ENCODE measurements at regions not wholly inside any gene's neighbourhood (a gene's known extent, or its start where the extent isn't known, plus 50 kb on each side); places are given as distances from the start of the nearest gene placed in this dataset.

- no peak for TF ChIP-seq JUND (IDR thresholded peaks at IDR 0.05)
- TF ChIP-seq CTCF (IDR thresholded peaks at IDR 0.05): no peak
- no peak for TF ChIP-seq TAF1 (IDR thresholded peaks at IDR 0.05; ENCODE audit: borderline replicate concordance, low read depth, low read length)
- TF ChIP-seq TCF12 (IDR thresholded peaks at IDR 0.05): no peak
- TF ChIP-seq MXI1 (IDR thresholded peaks at IDR 0.05; ENCODE audit: low read depth, low read length): no peak
- TF ChIP-seq ZBTB33 (IDR thresholded peaks at IDR 0.05; ENCODE audit: borderline replicate concordance, low read depth): no peak
- TF ChIP-seq CHD2 (IDR thresholded peaks at IDR 0.05; ENCODE audit: low read length, partially characterized antibody): no peak
- no peak for TF ChIP-seq GABPA (IDR thresholded peaks at IDR 0.05; ENCODE audit: low read depth)
- TF ChIP-seq YY1 (IDR thresholded peaks at IDR 0.05; ENCODE audit: low read depth): no peak
- TF ChIP-seq PBX3 (IDR thresholded peaks at IDR 0.05): no peak
- POLR2A ChIA-PET: no interaction called here
These were observed 772.2 kb upstream of the CDH10 start for GRCh38 chr5:25416960-25417359.

GRCh38 chr5:25415970-25416369 is 771.2 kb upstream of the CDH10 start:
- Histone ChIP-seq H3K9me3 (no peaks in the 10 kb centered on the region), H2AFZ (ENCODE audit: low read depth) (no peak overlapping the region), H3K4me1 (ENCODE audit: control insufficient read depth in 1 of 2, insufficient read depth in 2 of 2, low read depth in 1 of 2, low read length in 1 of 2) (no peaks in the 10 kb centered on the region), H3K4me3 (ENCODE audit: low read depth in 2 of 2, low read length in 1 of 2) (no peak overlapping the region), H3K9ac (no peak overlapping the region), H3K27me3 (ENCODE audit: insufficient read depth) (no peaks in the 10 kb centered on the region), H3K9me2 (no peaks in the 10 kb centered on the region), H3K27ac (ENCODE audit: low read depth in 2 of 2, low read length in 1 of 2) (no peak overlapping the region), H3K36me3 (replicated peaks in 1 of 2; ENCODE audit: control insufficient read depth in 1 of 2, insufficient read depth in 2 of 2, low read length in 1 of 2) (no peaks in the 10 kb centered on the region), H4K20me1 (ENCODE audit: insufficient read depth) (no peaks in the 10 kb centered on the region), H3F3A (replicated peaks; ENCODE audit: insufficient read depth) (no peaks in the 10 kb centered on the region), H3K79me2 (ENCODE audit: insufficient read depth) (no peaks in the 10 kb centered on the region), H3K4me2 (no peak overlapping the region)
- DNase-seq: no peak
- ChIA-PET POLR2A (no interaction called here), CTCF (no interaction called here)
- WGBS (ENCODE audit: low lambda C conversion rate): 35% methylated on average over 8 of the region's 8 CpGs
- TF ChIP-seq MXI1 (IDR thresholded peaks at IDR 0.05; ENCODE audit: low read depth, low read length) (no peak), ZBTB33 (IDR thresholded peaks at IDR 0.05; ENCODE audit: borderline replicate concordance, low read depth) (no peak), GATA2 (CRISPR knock-in tag; IDR thresholded peaks at IDR 0.05) (no peak), EZH2phosphoT487 (IDR thresholded peaks at IDR 0.05; ENCODE audit: borderline replicate concordance, low read depth) (no peak), SIN3A (IDR thresholded peaks at IDR 0.05; ENCODE audit: borderline replicate concordance, low read depth, low read length) (no peak), GABPA (IDR thresholded peaks at IDR 0.05; ENCODE audit: low read depth) (no peak), CTCF (IDR thresholded peaks at IDR 0.05) (no peak), YY1 (IDR thresholded peaks at IDR 0.05; ENCODE audit: low read depth) (no peak), RXRA (IDR thresholded peaks at IDR 0.05; ENCODE audit: borderline replicate concordance, low read depth) (no peak), USF1 (IDR thresholded peaks at IDR 0.05; ENCODE audit: borderline replicate concordance, low read depth) (no peak), PBX3 (IDR thresholded peaks at IDR 0.05) (no peak)

More at GRCh38 chr5:25416960-25417359, 772.2 kb upstream of the CDH10 start:
- Histone ChIP-seq H3K4me1 (ENCODE audit: control insufficient read depth in 1 of 2, insufficient read depth in 2 of 2, low read depth in 1 of 2, low read length in 1 of 2) (no peaks in the 10 kb centered on the region), H3K9me2 (no peaks in the 10 kb centered on the region), H3K9ac (no peak overlapping the region), H3K4me2 (no peak overlapping the region), H2AFZ (ENCODE audit: low read depth) (no peak overlapping the region), H4K20me1 (ENCODE audit: insufficient read depth) (no peaks in the 10 kb centered on the region), H3F3A (replicated peaks; ENCODE audit: insufficient read depth) (no peaks in the 10 kb centered on the region), H3K9me3 (no peaks in the 10 kb centered on the region), H3K4me3 (ENCODE audit: low read depth in 2 of 2, low read length in 1 of 2) (no peak overlapping the region), H3K27ac (ENCODE audit: low read depth in 2 of 2, low read length in 1 of 2) (no peak overlapping the region), H3K27me3 (ENCODE audit: insufficient read depth) (no peaks in the 10 kb centered on the region), H3K79me2 (ENCODE audit: insufficient read depth) (no peaks in the 10 kb centered on the region), H3K36me3 (replicated peaks in 1 of 2; ENCODE audit: control insufficient read depth in 1 of 2, insufficient read depth in 2 of 2, low read length in 1 of 2) (no peaks in the 10 kb centered on the region)
- CTCF ChIA-PET: no interaction called here
- no peak for DNase-seq
- 5% methylated on average over 4 of the region's 4 CpGs for WGBS (ENCODE audit: low lambda C conversion rate)

Measured in SK-N-SH (cell line).